GM12865 (cell line): ENCODE measurements at regions not wholly inside any gene's neighbourhood (a gene's known extent, or its start where the extent isn't known, plus 50 kb on each side); places are given as distances from the start of the nearest gene placed in this dataset.

Source experiments
- DNase-seq: peaks from one replicate; pipeline ENCODE4 v3.0.0; 2010; ENCODE audit warnings: low read depth
- H3K4me3 ChIP-seq: 2 replicates; pipeline ENCODE4 v1.5.1; 2011; ENCODE audit warnings: mild to moderate bottlenecking, low read depth, low read length, control low read depth
- CTCF ChIP-seq: IDR thresholded peaks from 2 replicates; pipeline ENCODE4 v1.5.1; 2011; ENCODE audit warnings: low read length, control low read depth, low read depth, inconsistent platforms; ENCODE audit not compliant: insufficient read depth; ENCODE audit errors: missing control alignments

- no peak for TF ChIP-seq CTCF
- no peak overlapping the region for H3K4me3 ChIP-seq
- no peak for DNase-seq
Observed at GRCh38 chr20:40738976-40739375, 49.9 kb upstream of the MAFB start.

DNA sequence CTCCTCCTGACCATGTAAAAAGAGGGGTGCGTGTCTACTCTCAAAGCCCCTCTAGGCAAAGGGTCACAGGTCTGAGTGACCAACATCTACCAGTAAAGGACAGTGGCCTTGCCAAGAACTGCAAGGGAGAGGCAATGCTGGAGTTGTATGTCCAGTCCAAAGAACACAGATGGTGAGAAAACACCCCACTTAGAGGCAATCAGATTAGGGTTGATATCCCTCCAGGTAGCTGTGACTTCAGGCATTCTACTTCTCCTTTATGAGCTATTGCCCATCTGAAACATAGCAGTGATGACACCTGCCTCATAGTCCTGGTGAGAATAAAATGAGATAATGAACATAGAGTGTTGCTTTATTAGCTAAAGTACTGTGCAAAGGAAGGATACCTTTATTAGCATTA is 50.8 kb upstream of the MAFB start:
- DNase-seq, result no peak
- H3K4me3 ChIP-seq, result no peak overlapping the region
- TF ChIP-seq CTCF, result no peak

DNA sequence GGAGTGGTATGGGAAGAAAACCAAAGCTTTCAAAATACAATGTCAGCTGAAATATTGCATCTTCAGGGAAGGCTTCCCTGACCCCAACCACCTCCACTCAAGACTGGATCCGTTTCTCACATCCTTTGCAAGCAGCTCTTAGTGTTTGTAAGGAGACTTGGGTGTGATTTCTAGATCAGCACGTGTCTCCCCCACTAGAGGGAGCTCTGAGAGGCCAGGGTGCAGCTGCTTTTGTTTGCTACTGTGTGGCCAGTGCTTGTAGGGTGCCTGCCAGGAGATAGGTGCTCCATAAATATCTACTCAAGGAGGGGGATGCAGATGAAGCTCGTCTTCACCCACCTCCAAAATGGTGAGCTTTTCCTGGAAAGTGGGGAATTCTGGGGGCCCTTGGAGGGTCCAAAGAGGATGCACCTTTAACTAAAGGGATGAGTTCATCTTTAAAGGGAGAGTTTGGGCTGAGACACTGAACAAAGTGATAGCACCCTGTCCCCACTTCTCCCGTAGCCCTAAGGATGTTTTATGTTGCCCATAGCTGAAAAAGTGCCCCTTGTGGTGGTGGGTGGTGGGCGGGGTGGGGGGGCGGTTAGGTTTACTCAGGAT is 52.6 kb upstream of the MAFB start:
- no peak overlapping the region for H3K4me3 ChIP-seq
- DNase-seq, result peak; percentile 67
- peak; percentile 82 for TF ChIP-seq CTCF

GRCh38 chr20:40743141-40743775 is 54.2 kb upstream of the MAFB start:
- no peak for DNase-seq
- TF ChIP-seq CTCF, result no peak
- H3K4me3 ChIP-seq, result no peak overlapping the region

GRCh38 chr20:40744072-40744817 is 55.2 kb upstream of the MAFB start:
- no peak overlapping the region for H3K4me3 ChIP-seq
- TF ChIP-seq CTCF, result no peak
- no peak for DNase-seq

DNA sequence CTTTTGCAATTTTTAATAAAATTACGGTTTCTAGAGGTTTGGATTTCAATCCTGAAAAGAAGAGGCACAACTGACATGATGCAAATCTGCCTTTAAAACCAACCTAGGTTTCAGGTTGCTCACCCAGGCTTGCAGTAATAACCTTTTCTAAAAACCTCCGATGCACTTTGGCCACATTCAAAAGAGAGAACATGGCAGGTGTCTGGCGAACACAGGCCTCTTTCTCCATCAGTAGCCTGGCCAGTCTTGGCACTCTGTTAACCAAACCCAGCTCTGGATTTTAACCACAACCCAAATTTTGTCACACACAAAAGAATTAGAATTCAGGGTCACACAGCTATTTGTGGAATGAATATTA is 55.8 kb upstream of the MAFB start:
- no peak overlapping the region for H3K4me3 ChIP-seq
- no peak for TF ChIP-seq CTCF
- DNase-seq, result no peak
